DND-41 (cell line): ENCODE measurements at regions not wholly inside any gene's neighbourhood (a gene's known extent, or its start where the extent isn't known, plus 50 kb on each side); places are given as distances from the start of the nearest gene placed in this dataset.

ENCODE experiments used
- ATAC-seq: fragments of 200-7000 bp; cut with Tn5 transposase; 3 replicates; pipeline ENCODE4 v1.9.1; 2021; ENCODE audit warnings: low read depth; ENCODE audit not compliant: insufficient read depth
- DNase-seq: peaks from one replicate; pipeline ENCODE4 v3.0.0-alpha.2; 2020
- H2AFZ ChIP-seq: 2 replicates; pipeline ENCODE4 v1.6.0; 2012; ENCODE audit warnings: low read depth, low read length
- H3K27ac ChIP-seq: 2 replicates; pipeline ENCODE4 v1.5.1; 2012; ENCODE audit warnings: low read length, inconsistent platforms
- H3K27me3 ChIP-seq: fragments of 200-600 bp; sonication (generic); 2 replicates; pipeline ENCODE4 v1.6.0; 2012; ENCODE audit warnings: low read length, mild to moderate bottlenecking, inconsistent platforms; ENCODE audit not compliant: insufficient read depth, poor library complexity
- H3K36me3 ChIP-seq: 2 replicates; pipeline ENCODE4 v1.5.1; 2012; ENCODE audit warnings: low read length, inconsistent platforms; ENCODE audit not compliant: insufficient read depth
- H3K4me1 ChIP-seq: 2 replicates; pipeline ENCODE4 v1.5.1; 2012; ENCODE audit warnings: mild to moderate bottlenecking, low read length; ENCODE audit not compliant: insufficient read depth
- H3K4me2 ChIP-seq: 2 replicates; pipeline ENCODE4 v1.6.0; 2012; ENCODE audit warnings: mild to moderate bottlenecking, moderate library complexity, low read length, inconsistent platforms; ENCODE audit not compliant: insufficient read depth
- H3K4me3 ChIP-seq, 2 experiments: fragments of 200-600 bp in 1 of 2; shearing (Covaris generic) in 1 of 2; 2 replicates each; pipeline ENCODE4 v1.5.1; 2012 to 2016; ENCODE audit warnings: inconsistent platforms in 2 of 2, low read length in 2 of 2, mild to moderate bottlenecking in 2 of 2, low read depth in 1 of 2, moderate library complexity in 1 of 2
- H3K79me2 ChIP-seq: 2 replicates; pipeline ENCODE4 v1.6.0; 2012; ENCODE audit warnings: low read length, inconsistent platforms; ENCODE audit not compliant: insufficient read depth
- H3K9ac ChIP-seq: 2 replicates; pipeline ENCODE4 v1.6.0; 2012; ENCODE audit warnings: low read depth, mild to moderate bottlenecking, inconsistent platforms, low read length, moderate library complexity
- H3K9me3 ChIP-seq: 2 replicates; pipeline ENCODE4 v1.5.1; 2012; ENCODE audit warnings: low read length, moderate library complexity, mild to moderate bottlenecking, inconsistent platforms; ENCODE audit not compliant: insufficient read depth, severe bottlenecking
- H4K20me1 ChIP-seq: 2 replicates; pipeline ENCODE4 v1.6.0; 2012; ENCODE audit warnings: low read length; ENCODE audit not compliant: insufficient read depth
- EZH2 ChIP-seq: IDR thresholded peaks from 3 replicates; pipeline ENCODE4 v1.6.1; 2012; ENCODE audit warnings: borderline replicate concordance, low read depth, mild to moderate bottlenecking, moderate library complexity, low read length, inconsistent platforms; ENCODE audit not compliant: severe bottlenecking
- TF ChIP-seq, protein P1 (sequence below): IDR thresholded peaks from 2 replicates; pipeline ENCODE4 v1.5.1; 2012; ENCODE audit warnings: borderline replicate concordance, low read length, moderate library complexity, mild to moderate bottlenecking; ENCODE audit not compliant: poor library complexity, severe bottlenecking; ENCODE audit errors: extremely low read depth

GRCh38 chr5:123800640-123801039 lies 288.7 kb downstream of the CSNK1G3 start:
- Histone ChIP-seq H3K9ac (no peak overlapping the region), H3K4me3 (no peak overlapping the region), H3K36me3 (no peaks in the 10 kb centered on the region), H4K20me1 (no peaks in the 10 kb centered on the region), H3K4me1 (no peaks in the 10 kb centered on the region), H3K9me3 (no peaks in the 10 kb centered on the region), H3K4me2 (no peak overlapping the region), H3K27ac (no peak overlapping the region), H3K79me2 (no peaks in the 10 kb centered on the region), H2AFZ (no peak overlapping the region), H3K27me3 (no peaks in the 10 kb centered on the region)
- DNase-seq (no peak), ATAC-seq (no peak)
- TF ChIP-seq, protein P1, sequence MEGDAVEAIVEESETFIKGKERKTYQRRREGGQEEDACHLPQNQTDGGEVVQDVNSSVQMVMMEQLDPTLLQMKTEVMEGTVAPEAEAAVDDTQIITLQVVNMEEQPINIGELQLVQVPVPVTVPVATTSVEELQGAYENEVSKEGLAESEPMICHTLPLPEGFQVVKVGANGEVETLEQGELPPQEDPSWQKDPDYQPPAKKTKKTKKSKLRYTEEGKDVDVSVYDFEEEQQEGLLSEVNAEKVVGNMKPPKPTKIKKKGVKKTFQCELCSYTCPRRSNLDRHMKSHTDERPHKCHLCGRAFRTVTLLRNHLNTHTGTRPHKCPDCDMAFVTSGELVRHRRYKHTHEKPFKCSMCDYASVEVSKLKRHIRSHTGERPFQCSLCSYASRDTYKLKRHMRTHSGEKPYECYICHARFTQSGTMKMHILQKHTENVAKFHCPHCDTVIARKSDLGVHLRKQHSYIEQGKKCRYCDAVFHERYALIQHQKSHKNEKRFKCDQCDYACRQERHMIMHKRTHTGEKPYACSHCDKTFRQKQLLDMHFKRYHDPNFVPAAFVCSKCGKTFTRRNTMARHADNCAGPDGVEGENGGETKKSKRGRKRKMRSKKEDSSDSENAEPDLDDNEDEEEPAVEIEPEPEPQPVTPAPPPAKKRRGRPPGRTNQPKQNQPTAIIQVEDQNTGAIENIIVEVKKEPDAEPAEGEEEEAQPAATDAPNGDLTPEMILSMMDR, result no peak
- TF ChIP-seq EZH2, result no peak

DNA sequence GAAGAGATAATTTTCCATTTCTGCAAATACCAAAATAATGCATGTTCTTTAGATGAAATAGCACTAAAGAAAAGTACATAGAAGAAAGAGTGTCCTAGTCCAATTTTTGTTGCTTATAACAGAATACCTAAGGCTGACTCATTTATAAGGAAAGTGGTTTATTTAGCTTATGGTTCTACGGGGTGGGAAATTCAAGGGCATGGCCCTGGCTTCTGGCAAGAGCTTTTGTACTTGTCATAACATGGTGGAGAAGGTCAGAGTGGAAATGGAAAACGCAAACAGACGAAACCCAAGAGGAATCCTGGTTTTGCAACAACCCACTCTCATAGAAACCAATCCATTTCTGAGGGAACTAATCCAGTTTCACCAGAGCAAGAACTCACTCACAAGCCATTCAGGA lies 283.7 kb downstream of the CSNK1G3 start:
- Histone ChIP-seq H3K9ac (no peak overlapping the region), H3K4me2 (no peak overlapping the region), H2AFZ (no peak overlapping the region), H3K4me3 (no peak overlapping the region), H3K79me2 (no peaks in the 10 kb centered on the region), H3K4me1 (peaks cover 2% of the 10 kb centered on the region), H3K9me3 (no peaks in the 10 kb centered on the region), H3K27me3 (no peaks in the 10 kb centered on the region), H3K27ac (no peak overlapping the region), H4K20me1 (no peaks in the 10 kb centered on the region), H3K36me3 (no peaks in the 10 kb centered on the region)
- ATAC-seq, result no peak
- TF ChIP-seq, protein P1, result no peak
- TF ChIP-seq EZH2, result no peak
- DNase-seq, result no peak

- no peaks in the 10 kb centered on the region for H3K79me2 ChIP-seq
- no peak overlapping the region for H3K9ac ChIP-seq
- H3K36me3 ChIP-seq, result no peaks in the 10 kb centered on the region
- H3K27me3 ChIP-seq, result no peaks in the 10 kb centered on the region
- H4K20me1 ChIP-seq, result no peaks in the 10 kb centered on the region
- no peak overlapping the region for H2AFZ ChIP-seq
- TF ChIP-seq, protein P1, result no peak
- no peak for TF ChIP-seq EZH2
- H3K4me2 ChIP-seq, result no peak overlapping the region
- peaks cover 10% of the 10 kb centered on the region for H3K9me3 ChIP-seq
- DNase-seq, result peak; percentile 7
- peaks cover 13% of the 10 kb centered on the region for H3K4me1 ChIP-seq
- H3K27ac ChIP-seq, result no peak overlapping the region
- ATAC-seq, result peak; percentile 75
- no peak overlapping the region for H3K4me3 ChIP-seq
Observed at GRCh38 chr5:123790226-123790625, 278.2 kb downstream of the CSNK1G3 start.

DNA sequence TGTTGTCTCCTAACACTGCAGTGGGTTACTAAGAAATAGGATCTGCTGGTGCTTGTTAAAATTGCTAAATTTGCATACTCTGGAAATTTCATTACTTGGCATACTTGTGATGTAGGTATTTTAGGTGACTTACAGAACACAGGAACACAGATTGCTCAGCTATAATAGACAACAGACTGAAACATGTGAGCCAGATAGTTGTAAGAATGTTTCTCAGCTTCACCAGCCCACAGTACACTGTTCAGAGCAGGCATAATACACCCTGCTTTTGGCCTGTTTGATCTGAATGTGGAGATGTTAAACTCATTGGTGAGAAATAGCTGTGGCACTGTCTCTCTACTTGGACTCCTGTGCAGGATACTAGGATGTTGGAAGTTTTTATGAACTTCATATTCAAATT lies 275.7 kb downstream of the CSNK1G3 start:
- H3K9ac ChIP-seq, result no peak overlapping the region
- H3K27ac ChIP-seq, result no peak overlapping the region
- DNase-seq (no peak), ATAC-seq (no peak)
- H3K27me3 ChIP-seq, result no peaks in the 10 kb centered on the region
- no peak overlapping the region for H2AFZ ChIP-seq
- no peak for TF ChIP-seq EZH2
- TF ChIP-seq, protein P1, result no peak
- no peaks in the 10 kb centered on the region for H4K20me1 ChIP-seq
- no peaks in the 10 kb centered on the region for H3K36me3 ChIP-seq
- H3K4me3 ChIP-seq, result no peak overlapping the region
- H3K9me3 ChIP-seq, result peaks cover 10% of the 10 kb centered on the region
- peaks cover 13% of the 10 kb centered on the region for H3K4me1 ChIP-seq
- no peak overlapping the region for H3K4me2 ChIP-seq
- H3K79me2 ChIP-seq, result no peaks in the 10 kb centered on the region
